HG03064 (cell line): ENCODE measurements at regions not wholly inside any gene's neighbourhood (a gene's known extent, or its start where the extent isn't known, plus 50 kb on each side); places are given as distances from the start of the nearest gene placed in this dataset.
"Not testable (repeated sequence)": the region's sequence is repeated elsewhere in the genome, so short reads cannot be mapped to it uniquely, and the experiment has no call there.

Experiments used
- ATAC-seq: cut with Tn5 transposase; IDR thresholded peaks from one replicate; pipeline ENCODE4 v1.9.1; 2021; ENCODE audit warnings: low read depth; ENCODE audit not compliant: unreplicated experiment

DNA sequence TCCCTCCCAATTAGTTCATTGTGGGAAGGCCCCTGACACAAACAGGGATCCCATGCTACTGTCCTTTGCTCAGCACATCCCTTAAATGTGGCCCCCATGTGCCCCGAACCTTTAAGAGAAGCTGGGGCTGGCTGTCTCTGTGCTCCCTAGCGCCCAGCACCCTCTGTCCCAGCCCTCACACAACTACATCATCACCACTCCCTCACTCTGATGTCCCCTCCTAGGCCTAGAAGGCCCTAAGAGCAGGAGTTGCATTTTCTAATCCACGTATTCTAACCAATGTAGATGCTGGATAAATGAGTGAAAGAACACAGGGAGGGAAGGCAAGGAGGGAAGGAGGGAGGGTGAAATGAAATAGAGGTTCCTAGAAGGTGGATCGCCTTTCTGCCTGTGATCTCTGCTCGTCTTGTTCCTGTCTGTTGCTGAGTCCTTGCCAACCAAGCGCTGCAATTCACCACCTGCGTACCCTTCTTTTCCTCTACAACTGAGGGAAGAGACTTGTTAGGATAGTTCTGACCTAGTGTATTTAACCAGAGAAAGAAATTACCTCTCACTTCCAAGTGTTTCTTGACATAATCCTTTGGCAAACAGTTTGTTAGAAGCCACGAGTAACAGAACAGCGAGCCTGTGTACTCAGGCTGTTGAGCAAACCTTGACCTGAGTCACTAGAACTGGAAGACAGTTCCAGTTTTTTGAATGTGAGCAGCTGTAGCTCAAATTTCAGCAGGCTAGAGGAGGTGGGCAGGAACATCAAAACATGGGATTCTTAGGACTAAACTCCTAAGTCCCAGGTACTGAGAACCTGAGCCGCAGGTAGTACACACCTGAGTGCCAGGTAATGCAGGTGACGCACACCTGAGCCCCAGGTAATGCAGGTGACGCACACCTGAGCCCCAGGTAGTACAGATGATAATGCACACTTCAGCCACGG, 181.5 kb upstream of the ID2 start:
- no peak for ATAC-seq

DNA sequence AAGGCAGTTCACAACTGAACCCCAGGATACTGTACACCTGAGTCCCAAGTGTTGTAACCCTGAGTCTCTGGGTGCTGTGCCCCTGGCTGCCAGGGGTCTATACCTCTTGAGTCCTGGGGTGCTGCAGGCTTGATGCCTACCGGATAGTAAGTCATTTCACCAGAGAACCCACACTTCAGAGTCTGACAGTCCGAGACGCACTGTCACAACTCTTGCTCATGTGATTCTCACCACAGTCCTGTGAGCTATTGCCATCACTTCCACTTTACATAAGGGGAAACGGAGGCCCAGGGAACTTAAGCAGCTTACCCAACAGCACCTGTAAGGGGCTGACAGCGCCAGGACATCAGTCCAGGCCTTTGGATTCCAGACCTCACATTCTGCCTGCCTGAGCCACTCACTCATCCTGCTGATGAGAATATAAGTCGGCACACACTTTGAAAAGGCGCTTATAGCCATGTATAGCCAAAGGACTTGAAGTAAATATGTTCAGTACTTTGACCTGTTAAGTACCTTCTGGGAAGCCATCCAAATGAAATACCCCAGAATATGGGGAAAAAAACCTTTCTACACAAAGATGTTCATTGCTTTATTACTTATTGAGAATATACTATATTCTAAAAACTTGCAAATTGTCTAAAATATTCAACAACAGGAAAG, 180.7 kb upstream of the ID2 start:
- no peak for ATAC-seq

DNA sequence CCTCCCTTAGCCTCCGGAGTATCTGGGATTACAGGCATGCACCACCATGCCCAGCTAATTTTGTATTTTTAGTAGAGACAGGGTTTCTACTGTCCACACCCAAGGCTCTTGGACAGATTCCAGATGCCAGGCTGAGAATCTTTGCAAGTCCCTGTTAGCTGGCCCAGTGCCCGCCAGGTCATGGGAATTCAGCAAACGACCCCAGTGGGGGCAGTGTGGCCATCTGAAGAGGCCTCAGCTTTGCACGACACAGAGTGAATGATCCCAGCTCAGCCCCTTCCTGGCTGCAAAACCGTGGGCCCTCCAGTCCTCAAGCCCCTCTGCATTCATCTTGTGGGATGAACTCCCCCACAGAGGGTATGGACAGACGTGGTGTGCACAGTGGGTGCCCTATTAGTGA, 179.5 kb upstream of the ID2 start:
- ATAC-seq, result no peak

DNA sequence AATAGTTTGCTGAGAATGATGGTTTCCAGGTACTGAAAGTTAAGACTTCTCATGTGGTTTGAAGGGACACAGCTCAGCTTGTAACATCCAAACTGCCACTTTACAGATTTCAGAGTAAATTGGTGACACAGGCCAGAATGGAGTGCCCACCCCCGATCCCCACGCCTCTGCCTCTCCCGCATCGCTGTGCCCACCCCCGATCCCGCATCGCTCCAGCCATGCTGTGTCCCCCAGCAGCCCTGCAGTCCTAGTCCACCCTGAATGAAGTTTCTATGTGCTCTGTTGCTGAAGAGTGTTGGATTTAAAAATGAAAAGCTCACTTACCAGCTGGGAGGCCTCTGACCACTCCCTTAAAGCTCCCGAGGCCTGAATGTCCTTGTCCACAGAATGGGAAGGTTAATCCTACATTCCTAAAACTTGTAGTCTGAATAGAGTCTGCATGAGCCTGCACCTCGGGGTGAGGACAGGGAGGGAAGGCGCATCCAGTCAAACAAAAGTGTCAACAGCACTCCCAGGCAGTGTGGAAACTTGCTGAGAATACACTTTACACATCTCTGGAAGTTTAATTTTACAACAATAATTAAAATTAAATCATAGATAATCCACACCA, 176.4 kb upstream of the ID2 start:
- ATAC-seq, result no peak

DNA sequence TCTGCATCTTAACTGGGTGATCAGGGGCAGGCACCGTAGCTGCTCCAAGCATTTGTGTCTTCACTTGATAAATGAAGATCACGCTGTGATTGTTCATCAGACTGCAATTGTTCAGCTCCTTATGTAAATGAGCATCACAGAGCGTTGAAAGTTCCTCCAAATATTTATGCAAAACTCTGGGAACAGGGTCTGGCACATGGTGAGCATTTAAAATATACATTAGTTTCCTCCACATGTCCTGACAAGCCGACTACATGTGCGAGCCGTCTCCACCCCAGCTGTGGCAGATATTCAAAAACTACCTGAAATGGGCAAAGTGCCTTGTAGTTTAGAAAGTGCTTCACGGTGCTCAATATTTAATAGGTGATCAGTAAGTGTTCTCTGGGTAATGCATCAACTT, 175.1 kb upstream of the ID2 start:
- ATAC-seq, result no peak

DNA sequence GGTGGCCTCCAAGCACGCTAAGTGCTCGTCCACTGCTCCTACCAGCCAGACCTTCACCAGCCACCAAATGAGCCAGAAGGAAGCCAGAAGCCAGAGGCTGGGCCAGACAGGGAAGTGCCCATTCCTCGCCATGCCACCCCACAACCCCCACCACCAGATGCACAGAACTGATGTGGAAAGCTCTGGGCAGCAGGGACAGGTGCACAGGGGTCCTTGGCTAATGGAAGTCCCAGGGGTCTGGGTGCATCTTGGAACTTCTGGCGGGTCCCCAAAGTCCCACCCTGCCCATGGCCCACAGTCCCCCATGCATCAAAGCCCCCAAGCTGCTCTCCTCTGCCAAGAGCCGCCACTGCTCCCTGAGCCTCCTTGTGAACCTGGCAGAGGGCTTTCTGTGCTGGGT, 173.1 kb upstream of the ID2 start:
- no peak for ATAC-seq

DNA sequence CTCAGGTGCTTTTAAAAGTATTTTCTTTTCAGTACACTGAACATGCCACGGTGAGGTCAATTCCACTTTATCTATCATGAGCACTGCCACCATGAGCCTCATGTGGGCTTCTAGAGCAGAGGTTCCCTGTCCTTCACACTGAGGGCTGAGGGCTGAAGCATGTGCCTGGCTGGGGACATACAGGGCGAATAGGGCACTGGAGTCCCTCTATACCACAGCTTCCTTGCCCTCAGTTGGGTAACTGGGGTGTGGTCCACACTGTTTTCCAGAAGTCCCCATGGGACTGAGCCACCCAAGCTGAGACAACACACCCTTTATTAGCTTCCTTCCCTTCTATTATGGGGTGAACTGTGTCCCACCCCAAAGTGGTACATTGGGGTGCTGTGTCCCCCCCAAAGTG, 172.2 kb upstream of the ID2 start:
- ATAC-seq, result no peak

DNA sequence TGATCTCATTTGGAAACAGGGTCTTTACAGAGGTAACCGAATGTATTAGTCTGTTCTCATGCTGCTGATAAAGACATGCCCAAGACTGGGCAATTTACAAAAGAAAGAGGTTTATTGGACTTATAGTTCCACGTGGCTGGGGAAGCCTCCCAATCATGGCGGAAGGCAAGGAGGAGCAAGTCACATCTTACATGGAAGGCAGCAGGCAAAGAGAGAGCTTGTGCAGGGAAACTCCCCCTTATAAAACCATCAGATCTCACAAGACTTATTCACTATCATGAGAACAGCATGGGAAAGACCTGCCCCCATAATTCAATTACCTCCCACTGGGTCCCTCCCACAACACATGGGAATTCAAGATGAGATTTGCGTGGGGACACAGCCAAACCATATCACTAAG, 171.8 kb upstream of the ID2 start:
- ATAC-seq, result not testable (repeated sequence)

DNA sequence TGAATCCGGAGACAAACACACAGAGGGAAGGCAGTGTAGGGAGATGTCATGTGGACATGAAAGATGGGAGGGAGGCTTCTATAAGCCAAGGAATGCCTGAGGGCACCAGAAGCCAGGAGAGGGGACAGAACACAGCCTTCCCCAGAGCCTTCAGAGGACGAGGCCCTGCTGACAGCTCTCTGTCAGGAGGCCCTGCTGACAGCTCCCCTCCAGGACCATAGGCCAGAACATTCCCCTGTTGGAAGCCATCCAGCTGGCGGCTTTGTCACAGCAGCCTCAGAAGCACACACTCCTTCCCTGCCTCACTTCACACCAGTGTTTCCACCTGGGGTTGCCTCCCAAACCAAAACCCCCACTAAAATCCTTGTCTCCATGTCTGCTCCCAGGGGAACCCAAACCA, 171.3 kb upstream of the ID2 start:
- ATAC-seq, result no peak

DNA sequence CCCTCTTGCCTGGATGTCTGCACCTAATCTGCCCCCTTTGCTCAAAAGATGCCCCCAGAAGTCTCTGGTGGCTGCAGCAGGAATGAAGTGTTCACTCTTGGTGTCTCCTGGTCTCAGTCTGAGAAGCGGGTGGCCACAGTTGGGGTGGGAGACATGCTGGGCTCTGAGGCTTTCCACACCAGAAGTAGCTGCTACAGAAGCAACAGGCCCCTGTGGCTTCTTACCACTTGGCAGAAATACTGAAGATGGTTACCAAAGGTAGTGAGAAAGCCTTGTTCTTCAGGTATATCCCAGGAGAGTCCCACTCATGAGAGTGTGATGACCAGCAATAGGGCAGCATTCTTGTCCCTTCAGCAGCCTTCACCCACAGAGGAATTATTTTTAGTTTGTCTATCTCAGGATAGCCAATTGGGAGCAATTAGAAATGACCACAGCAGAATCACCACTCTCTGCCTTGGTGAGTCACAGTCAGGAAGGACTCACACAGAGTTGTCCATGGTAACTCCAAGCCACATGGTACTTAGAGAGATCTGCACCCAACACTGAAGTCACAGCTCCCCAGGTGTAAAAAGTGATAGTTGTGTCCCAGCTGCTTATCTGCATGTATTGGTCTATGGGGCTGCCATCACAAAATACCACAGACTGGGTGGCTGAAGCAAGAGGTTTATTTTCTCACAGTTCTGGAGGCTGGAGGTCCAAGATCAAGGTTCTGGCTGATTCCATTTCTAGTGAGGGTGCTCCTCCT, 169.8 kb upstream of the ID2 start:
- ATAC-seq, result no peak

DNA sequence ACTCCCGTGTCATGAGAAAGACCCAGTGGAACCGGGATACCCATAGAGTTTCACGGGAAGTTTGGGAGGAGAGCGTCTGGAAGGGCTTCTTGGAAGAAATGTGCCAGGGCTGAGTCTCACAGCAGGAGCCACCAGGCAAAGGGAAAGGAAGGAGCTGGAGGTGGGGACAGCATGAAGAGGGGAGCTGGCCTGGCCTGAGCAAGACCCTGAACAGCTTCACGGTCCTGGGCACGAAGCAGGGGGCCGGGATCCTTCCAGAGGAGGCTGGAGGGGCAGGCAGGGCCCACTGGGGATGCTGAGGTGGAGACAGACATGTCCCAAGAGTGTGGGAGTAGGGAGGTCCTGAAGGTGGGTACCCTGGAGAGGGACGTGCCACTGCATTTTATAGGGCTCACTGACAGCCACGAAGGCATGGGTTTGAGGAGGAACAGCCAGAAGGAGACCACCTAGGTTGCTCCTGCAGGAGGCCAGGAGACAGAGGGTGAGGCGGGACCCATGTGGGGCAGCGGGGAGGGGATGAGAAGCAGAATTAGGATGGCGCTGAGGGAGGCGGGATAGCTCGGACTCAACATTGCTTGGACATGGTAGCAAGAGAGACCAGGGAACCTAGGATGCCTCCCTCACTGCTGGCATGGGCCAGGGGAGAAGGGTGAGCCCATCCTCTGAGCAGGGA, 168.1 kb upstream of the ID2 start:
- ATAC-seq, result no peak

DNA sequence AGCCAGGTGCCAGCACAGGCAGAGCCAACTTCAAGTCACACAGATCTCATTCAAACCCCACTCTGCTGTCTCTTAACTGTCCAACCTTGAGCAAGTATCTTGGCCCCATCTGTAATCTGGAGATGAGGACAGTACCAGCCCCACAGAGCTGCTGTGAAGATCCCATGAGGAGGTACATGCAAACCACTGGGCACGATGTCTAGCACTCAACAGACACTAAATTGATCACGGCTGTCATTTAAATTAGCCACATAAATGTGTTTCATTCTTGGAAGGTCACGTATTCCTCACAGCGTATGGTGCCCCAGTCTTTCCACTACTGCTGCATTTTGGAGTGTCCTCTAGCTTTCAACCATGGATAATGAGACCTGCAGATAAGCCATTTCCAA, 167.6 kb upstream of the ID2 start:
- ATAC-seq, result no peak

DNA sequence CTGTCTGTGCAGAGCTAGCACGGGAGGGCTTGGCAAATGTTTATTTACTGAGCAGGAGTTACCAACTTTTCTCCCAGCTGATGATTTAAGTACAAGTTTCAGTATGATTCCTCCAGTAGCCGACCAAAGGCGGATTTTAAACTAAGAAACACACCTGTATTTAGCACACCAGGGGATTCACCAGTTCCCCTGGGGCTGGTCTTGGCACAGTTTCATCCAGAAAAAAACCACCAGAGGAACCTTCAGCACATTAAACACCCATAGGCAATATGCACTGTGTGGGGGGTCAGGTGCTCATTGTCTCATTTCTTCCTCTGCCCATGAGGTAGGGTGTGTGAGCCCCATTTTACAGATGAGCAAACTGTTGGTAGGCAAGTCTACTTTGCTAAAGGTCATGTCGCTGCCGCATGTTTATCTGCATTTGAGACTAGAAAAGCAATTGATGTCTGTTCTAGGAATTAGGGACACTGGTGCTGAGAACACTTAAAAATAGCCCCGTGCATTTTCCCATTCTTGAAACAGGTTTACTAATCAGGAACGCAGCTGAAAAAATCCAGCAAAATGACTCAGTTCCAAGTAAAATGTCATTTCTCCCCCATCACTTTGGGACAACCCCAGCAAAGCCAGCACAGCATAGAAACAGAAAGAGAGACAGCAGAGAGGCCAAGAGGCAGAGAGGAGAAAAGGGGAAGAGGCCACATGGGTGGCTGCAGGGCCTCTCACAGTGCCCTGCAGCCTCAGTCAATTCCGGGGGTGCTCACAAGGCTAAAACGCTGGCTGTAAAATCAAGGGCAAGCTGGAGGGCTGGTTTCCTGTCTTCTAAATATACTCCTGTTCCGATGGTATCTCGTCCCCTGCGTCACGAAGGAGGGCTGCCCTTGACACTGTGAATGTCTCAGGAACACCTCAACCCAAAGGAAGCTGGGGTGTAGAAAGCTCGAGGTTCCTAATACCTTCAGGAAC, 166.8 kb upstream of the ID2 start:
- ATAC-seq, result peak; percentile 63

DNA sequence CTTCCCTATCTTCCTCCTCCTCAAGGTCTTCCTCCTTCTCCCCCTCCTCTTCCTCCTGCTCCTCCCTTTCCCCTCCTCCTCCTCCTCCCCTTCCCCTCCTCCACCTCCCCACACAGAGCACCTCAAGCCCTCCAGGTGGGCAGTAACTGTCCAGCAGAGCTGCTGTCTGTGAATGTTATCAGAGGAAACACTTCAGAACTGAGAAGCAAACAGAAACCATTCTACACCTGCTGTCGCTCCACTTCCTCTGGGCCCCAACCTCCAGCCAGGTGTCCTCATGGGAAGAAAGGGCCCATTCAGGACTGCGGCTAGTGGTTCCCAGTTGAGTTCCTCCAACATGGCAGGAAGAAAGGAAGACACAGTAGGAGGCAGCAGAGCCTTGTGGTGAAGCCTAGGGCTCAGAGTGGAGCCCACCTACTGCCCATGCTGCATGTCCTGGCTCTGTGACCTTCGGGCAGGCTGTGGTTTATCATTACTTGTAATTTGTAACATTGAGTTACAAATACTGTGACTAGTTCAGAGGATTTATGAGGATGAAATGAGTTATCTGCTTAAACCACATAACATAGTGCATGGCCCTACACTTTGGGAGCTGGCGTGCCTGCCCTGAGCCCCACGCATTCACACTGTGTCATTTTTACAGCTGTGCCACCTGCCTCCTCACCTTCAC, 165.9 kb upstream of the ID2 start:
- peak; percentile 40 for ATAC-seq

DNA sequence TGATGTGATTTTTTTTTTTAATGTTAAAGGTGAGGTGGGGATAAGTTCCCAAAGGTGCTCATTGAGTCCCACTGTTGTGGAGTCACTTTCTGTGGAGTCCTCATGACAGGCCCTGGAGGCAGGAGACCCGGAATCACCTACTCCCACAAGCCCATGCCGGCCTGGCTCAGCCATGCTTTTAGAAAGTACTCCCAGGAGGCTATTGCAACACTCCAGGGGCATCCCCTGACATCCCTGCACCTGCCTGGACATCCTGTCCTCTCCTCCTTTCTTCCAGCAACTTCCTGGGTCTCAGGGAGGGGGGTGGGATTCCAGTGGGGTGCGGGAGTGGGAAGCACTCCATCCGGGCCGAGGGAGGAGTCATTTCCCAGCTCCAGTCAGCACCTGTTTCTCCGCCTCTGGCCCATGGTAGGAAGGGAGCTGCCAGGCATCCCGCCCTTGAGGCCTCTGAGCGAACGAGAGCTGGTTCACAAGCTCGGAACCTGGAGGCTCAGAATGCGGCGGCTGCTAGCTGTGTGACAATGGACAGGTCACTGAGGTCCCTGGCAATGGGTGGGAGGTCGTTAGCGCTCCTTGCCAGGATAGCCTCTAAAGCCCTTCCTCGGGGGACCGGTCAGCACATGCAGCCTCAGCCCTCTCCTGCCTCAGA, 163.9 kb upstream of the ID2 start:
- ATAC-seq, result no peak

DNA sequence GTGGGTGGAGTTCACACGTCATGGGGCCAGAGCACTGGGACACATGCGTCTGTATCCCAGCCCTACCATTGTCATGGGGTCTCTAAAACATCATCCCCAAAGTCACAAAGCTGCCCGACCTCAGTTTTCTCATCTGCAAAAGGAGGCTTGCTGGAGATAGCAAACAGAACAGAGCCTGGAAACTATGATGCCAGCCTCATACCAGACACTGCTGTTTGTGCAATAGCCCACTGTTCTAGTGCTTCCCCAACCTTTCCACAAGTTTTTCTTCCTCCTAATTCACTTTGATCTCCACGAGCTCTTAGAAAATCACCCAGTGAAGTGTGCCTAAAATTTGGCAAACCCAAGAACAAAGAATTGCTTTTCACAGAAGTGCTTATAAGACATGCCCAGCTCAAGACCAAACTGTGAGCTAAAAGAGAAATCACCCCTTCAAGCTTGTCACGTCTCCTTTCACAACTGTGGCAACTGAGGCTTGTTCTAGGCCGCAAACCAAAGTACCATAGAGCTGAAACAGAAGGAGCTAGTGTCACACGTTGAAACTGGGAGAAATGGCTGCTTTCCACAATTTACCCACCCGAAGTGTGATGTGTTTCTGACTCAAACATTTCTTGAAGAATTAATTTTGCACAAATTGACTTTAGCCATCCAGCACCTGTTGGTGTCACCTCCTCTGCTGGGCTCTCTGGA, 162.7 kb upstream of the ID2 start:
- no peak for ATAC-seq

DNA sequence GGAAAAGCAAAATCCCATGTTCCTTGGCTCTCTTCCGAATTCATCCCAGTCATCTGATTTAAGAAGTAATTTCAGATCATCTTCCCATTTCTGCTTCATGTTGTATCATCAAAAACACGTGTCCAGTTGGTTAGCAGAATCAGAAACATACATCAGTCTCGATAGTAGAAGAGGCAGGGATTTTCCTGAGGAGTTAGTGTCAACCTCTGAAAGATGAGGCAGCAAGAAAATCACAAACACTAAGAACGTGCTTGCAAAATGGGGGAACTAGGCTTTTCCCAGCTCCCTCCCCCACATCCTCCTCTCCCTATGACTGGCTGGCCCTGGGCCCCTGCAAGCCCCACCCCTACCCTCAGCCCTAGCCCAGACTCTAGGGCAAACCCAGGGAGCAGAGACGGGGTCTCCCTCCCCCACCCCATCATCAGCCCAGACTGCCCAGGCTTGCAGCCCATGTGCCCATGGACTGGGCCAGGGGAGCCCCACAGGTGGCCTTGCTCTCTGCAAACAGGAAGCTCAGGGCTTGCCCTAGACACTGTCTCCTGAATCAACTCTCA, 161.0 kb upstream of the ID2 start:
- no peak for ATAC-seq
